Keratinocyte (primary cell): ENCODE measurements at regions not wholly inside any gene's neighbourhood (a gene's known extent, or its start where the extent isn't known, plus 50 kb on each side); places are given as distances from the start of the nearest gene placed in this dataset.

Experiments
- CTCF ChIP-seq, 3 experiments: IDR thresholded peaks in 1 of 3; conservative IDR thresholded peaks in 1 of 3; optimal IDR thresholded peaks in 1 of 3; 2 replicates in 2 of 3; 3 replicates in 1 of 3; pipeline versions ENCODE3 to v1.5.1; 2011; ENCODE audit warnings: low read length in 3 of 3, mild to moderate bottlenecking in 3 of 3, moderate library complexity in 2 of 3, control low read depth in 1 of 3, inconsistent platforms in 1 of 3; ENCODE audit not compliant: insufficient read depth in 2 of 3; ENCODE audit errors: extremely low read depth in 1 of 3
- EZH2 ChIP-seq: IDR thresholded peaks from one replicate; pipeline ENCODE4 v1.6.1; 2012; ENCODE audit warnings: inconsistent platforms, mild to moderate bottlenecking, low read length, moderate library complexity

- TF ChIP-seq CTCF (optimal IDR thresholded peaks at IDR 0.05 in 1 of 3, IDR thresholded peaks at IDR 0.05 in 1 of 3, conservative IDR thresholded peaks at IDR 0.05 in 1 of 3; ENCODE audit: extremely low read depth in 1 of 3, insufficient read depth in 2 of 3, low read length in 3 of 3) (no peak), EZH2 (no peak)
Measured at GRCh38 chr4:140271553-140271952, 101.9 kb upstream of the SCOC start.
